Lower leg skin (tissue), 3 donors: ENCODE measurements at regions not wholly inside any gene's neighbourhood (a gene's known extent, or its start where the extent isn't known, plus 50 kb on each side); places are given as distances from the start of the nearest gene placed in this dataset.

Experiments
- POLR2A ChIP-seq, 2 donors: fragments of 450-650 bp; IDR thresholded peaks; one replicate each; pipeline ENCODE4 v1.6.1; 2016 to 2017; ENCODE audit warnings: antibody characterized with exemption in 2 of 2, mild to moderate bottlenecking in 1 of 2, moderate library complexity in 1 of 2
- TF ChIP-seq, protein P1 (sequence below), 3 donors: fragments of 450-650 bp; IDR thresholded peaks; one replicate each; pipeline ENCODE4 v1.5.1; 2016; ENCODE audit warnings: antibody characterized with exemption in 3 of 3, mild to moderate bottlenecking in 3 of 3, moderate library complexity in 2 of 3

DNA sequence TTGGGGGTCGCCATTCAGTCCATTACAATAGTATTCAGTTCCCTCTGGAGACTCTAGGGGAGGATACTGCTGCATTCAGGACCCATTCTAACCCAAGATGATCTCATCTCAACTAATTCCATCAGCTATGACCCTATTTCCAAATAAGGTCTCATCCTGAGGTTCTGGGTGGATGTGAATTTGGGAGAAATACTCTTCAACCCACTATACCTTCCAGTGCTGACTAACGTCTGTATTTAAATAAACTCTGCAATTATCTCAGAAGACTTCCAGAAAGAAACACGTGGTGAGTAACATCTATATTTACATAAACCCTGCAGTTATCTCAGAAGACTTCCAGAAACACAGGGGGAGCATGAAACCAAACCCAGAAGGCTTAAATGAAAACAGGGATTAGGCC is 1300.7 kb downstream of the PCDH9 start:
- TF ChIP-seq, protein P1, sequence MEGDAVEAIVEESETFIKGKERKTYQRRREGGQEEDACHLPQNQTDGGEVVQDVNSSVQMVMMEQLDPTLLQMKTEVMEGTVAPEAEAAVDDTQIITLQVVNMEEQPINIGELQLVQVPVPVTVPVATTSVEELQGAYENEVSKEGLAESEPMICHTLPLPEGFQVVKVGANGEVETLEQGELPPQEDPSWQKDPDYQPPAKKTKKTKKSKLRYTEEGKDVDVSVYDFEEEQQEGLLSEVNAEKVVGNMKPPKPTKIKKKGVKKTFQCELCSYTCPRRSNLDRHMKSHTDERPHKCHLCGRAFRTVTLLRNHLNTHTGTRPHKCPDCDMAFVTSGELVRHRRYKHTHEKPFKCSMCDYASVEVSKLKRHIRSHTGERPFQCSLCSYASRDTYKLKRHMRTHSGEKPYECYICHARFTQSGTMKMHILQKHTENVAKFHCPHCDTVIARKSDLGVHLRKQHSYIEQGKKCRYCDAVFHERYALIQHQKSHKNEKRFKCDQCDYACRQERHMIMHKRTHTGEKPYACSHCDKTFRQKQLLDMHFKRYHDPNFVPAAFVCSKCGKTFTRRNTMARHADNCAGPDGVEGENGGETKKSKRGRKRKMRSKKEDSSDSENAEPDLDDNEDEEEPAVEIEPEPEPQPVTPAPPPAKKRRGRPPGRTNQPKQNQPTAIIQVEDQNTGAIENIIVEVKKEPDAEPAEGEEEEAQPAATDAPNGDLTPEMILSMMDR (IDR thresholded peaks at IDR 0.05): no peak
- TF ChIP-seq POLR2A (IDR thresholded peaks at IDR 0.05): no peak
